ENCODE measurements at regions not wholly inside any gene's neighbourhood (a gene's known extent, or its start where the extent isn't known, plus 50 kb on each side); places are given as distances from the start of the nearest gene placed in this dataset.

DNA sequence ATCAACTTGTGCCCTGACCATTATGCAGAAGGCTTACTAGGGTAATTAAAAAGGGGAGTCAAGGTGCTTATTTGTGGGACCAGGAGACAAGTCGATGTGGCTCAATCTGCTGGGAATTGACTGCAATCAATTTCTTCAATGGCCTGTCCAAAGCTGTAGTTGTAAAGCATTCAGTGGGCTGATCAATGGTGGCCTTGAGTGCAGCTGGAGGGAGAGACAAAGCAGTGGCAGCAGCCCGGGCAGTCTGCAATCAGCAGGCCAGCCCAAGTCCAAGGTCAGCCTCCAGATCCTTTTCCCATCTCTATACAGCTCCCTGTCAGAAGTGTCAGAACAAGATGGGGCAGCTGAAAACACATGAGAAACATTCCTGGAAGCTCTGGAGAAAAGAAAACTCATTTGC lies 51.0 kb upstream of the BRINP1 start:
- TF ChIP-seq, protein P1, sequence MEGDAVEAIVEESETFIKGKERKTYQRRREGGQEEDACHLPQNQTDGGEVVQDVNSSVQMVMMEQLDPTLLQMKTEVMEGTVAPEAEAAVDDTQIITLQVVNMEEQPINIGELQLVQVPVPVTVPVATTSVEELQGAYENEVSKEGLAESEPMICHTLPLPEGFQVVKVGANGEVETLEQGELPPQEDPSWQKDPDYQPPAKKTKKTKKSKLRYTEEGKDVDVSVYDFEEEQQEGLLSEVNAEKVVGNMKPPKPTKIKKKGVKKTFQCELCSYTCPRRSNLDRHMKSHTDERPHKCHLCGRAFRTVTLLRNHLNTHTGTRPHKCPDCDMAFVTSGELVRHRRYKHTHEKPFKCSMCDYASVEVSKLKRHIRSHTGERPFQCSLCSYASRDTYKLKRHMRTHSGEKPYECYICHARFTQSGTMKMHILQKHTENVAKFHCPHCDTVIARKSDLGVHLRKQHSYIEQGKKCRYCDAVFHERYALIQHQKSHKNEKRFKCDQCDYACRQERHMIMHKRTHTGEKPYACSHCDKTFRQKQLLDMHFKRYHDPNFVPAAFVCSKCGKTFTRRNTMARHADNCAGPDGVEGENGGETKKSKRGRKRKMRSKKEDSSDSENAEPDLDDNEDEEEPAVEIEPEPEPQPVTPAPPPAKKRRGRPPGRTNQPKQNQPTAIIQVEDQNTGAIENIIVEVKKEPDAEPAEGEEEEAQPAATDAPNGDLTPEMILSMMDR (conservative IDR thresholded peaks at IDR 0.05), result no peak
- TF ChIP-seq ZFX (IDR thresholded peaks at IDR 0.05), result no peak
